GM21515 (cell line): ENCODE measurements at regions not wholly inside any gene's neighbourhood (a gene's known extent, or its start where the extent isn't known, plus 50 kb on each side); places are given as distances from the start of the nearest gene placed in this dataset.

Experiments
- ATAC-seq: cut with Tn5 transposase; IDR thresholded peaks from one replicate; pipeline ENCODE4 v1.9.1; 2021; ENCODE audit not compliant: unreplicated experiment

DNA sequence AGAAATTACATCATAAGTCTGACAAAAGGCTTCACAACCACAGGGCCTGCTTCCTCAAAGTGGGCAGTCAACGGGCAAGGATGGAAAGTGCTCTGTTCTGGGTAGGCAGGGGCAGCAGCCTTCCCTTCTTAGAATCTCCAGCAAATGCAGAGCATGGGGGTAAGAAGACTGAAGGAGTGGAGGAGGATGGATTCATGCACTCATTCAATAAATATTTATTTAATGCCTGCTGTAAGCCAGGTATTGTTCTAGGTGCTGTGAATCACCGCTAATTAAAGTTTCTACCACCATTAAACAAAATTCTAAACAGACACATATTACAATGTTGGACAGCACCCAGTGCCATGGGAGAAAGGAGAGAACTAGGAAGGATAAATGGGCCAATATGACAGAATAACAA, 195.6 kb downstream of the ELAVL2 start:
- ATAC-seq = no peak

GRCh38 chr9:23635276-23635675, 190.8 kb downstream of the ELAVL2 start:
- no peak for ATAC-seq

DNA sequence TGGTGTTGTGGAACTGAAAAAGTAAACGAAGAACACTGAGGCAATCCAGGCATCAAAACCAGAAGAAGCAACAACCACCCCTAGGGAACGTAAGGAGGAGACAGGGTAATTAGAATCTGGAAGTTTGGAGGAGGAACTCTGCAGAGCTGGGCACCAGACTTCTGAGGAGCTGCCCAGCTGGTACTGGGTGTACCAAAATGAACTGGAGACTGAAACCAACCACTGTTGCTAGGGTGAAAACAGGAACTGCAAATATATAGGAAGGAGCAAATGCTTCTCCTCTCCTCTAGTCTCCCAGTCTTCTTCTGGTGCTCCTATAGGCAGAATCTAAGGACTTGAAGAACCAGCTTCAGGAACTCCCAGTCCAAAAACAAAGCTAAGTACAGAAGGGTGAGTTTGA, 189.8 kb downstream of the ELAVL2 start:
- ATAC-seq = no peak

DNA sequence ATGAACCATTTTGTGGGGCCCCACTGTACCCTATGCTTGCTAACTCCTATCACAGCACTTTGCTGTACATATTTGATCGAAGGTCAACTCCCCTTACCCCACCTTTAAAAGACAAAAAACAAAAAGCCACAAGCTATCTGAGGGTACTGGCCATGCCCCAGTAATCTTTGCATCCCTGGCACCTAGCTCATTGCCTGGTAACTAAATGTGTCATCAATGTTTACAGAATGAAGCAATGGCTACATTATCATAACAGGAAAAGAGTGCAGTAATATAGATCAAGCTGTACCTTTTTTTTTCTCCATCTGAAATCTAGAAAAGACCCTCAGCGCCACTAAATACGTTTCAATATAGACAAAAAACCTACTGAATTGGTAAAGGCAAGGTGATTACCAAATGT, 188.0 kb downstream of the ELAVL2 start:
- no peak for ATAC-seq

DNA sequence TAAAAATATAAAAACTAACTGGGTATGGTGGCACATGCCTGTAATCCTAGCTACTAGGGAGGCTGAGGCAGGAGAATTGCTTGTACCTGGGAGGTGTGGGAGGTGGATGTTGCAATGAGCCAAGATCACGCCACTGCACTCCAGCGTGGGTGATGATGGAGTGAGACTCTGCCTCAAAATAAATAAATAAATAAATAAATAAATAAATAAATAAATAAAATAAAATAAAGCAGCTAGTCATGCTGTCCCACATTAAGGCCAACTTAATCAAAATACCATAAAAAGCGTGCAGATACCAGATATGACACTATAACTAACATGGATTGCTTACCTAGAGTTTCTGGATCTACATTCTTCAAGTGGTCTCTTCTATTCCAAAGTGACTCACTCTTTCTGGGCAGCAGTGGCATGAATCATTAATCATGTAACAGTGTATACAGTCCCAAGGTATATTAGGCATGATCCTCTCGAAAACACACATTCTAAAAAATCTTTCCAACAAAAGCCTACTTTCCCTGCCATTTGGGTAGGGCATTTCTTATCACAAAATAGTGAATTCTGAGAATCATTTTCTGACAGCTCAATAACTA, 187.1 kb downstream of the ELAVL2 start:
- no peak for ATAC-seq
